HepG2 (cell line): ENCODE measurements at regions not wholly inside any gene's neighbourhood (a gene's known extent, or its start where the extent isn't known, plus 50 kb on each side); places are given as distances from the start of the nearest gene placed in this dataset.

Experiments
- POGK ChIP-seq: sonication (generic); formaldehyde crosslinking; conservative IDR thresholded peaks from 2 replicates; pipeline ENCODE4 v1.8.0; 2022; ENCODE audit warnings: mild to moderate bottlenecking, moderate library complexity, missing genetic modification reagents
- SP1 ChIP-seq, 2 experiments: fragments of 450-650 bp in 1 of 2; sonication (generic) in 1 of 2; formaldehyde crosslinking in 1 of 2; IDR thresholded peaks; 2 replicates each; pipeline versions ENCODE4 v1.4.0 to v1.6.1; 2016 to 2020; ENCODE audit warnings: missing genetic modification reagents in 1 of 2
- ZNF407 ChIP-seq: sonication (generic); formaldehyde crosslinking; IDR thresholded peaks from one replicate; pipeline ENCODE4 v1.5.1; 2020; ENCODE audit warnings: mild to moderate bottlenecking, missing genetic modification reagents; ENCODE audit errors: not compliant biosample characterization
- ZNF710 ChIP-seq: sonication (generic); formaldehyde crosslinking; IDR thresholded peaks from 2 replicates; pipeline ENCODE4 v1.5.0; 2020; ENCODE audit warnings: mild to moderate bottlenecking, missing genetic modification reagents, borderline replicate concordance

GRCh38 chr19:30668521-30669155, 296.5 kb downstream of the ZNF536 start (continued):
- TF ChIP-seq ZNF407 (peak; percentile 24), POGK (CRISPR knock-in tag) (no peak), SP1 (IDR thresholded peaks at IDR 0.05) (no peak), SP1 (CRISPR knock-in tag; IDR thresholded peaks at IDR 0.05) (no peak), ZNF710 (CRISPR knock-in tag) (no peak)
- TF ChIP-seq, all 625 proteins: peak for 1
